Activated B cell treated with CpG ODN at 0.5 μM for 24 hours (primary cell): ENCODE measurements at regions not wholly inside any gene's neighbourhood (a gene's known extent, or its start where the extent isn't known, plus 50 kb on each side); places are given as distances from the start of the nearest gene placed in this dataset.

Source experiments
- ATAC-seq: fragments of 200-7000 bp; cut with Tn5 transposase; one replicate; pipeline ENCODE4 v1.10.0; 2021; ENCODE audit warnings: low read depth, mild to moderate bottlenecking, moderate library complexity
- CTCF ChIA-PET: fragments of 350-600 bp; sonication (Branson Sonifier 250); formaldehyde crosslinking; loops from one replicate; lab custom pipeline; 2021; ENCODE audit warnings: antibody characterized with exemption; lab: Charles Lee
- POLR2A ChIA-PET: fragments of 350-600 bp; sonication (Branson Sonifier 250); formaldehyde crosslinking; loops from one replicate; lab custom pipeline; 2021; ENCODE audit warnings: antibody characterized with exemption; lab: Charles Lee
- DNase-seq: peaks from one replicate; pipeline ENCODE4 v3.0.0; 2022
- H3K27ac Mint-ChIP-seq: one replicate; pipeline ENCODE4 v1.8.0; 2020; ENCODE audit warnings: mixed read lengths
- H3K27me3 Mint-ChIP-seq: one replicate; pipeline ENCODE4 v1.8.0; 2021; ENCODE audit warnings: mixed read lengths
- H3K36me3 Mint-ChIP-seq: one replicate; pipeline ENCODE4 v1.8.0; 2021; ENCODE audit warnings: low read depth, mixed read lengths
- H3K4me1 Mint-ChIP-seq: one replicate; pipeline ENCODE4 v1.8.0; 2021; ENCODE audit warnings: mixed read lengths
- H3K4me3 Mint-ChIP-seq: one replicate; pipeline ENCODE4 v1.8.0; 2020; ENCODE audit warnings: mild to moderate bottlenecking, mixed read lengths
- H3K9me3 Mint-ChIP-seq: one replicate; pipeline ENCODE4 v1.8.0; 2020; ENCODE audit warnings: mixed read lengths
- intact Hi-C: fragments of 100-400 bp; cut with micrococcal nuclease; formaldehyde crosslinking; loops from one replicate; pipeline ENCODE4 v1.15.1; 2024
- TF ChIP-seq, protein P1 (sequence below): fragments of 200-600 bp; IDR thresholded peaks from one replicate; pipeline ENCODE4 v1.8.0; 2022; ENCODE audit warnings: antibody characterized with exemption, mild to moderate bottlenecking

DNA sequence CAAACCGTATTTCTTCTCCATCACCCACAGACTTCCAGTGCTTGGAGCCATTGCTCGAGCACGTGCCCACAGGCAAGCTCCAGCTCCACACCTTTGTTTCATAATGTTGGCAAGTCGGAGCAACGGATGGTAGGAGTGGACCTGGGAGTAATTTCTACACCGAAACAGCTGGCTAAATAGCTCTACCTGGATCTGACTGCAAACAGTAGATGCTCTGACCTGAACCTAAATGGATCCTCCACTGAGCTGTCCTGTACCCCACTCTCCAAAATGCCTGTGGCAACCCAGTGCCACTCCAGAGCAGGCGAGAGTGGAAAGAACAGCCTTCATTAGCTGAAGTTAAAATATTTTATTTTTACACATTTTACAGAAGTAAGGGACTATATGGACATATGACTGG, 108.7 kb downstream of the BMP4 start:
- intact Hi-C loops: no loop called here
- Mint-ChIP-seq H3K27ac (no peak overlapping the region), H3K9me3 (no peaks in the 10 kb centered on the region), H3K4me3 (no peak overlapping the region), H3K4me1 (no peaks in the 10 kb centered on the region), H3K27me3 (peaks cover 2% of the 10 kb centered on the region), H3K36me3 (no peaks in the 10 kb centered on the region)
- POLR2A ChIA-PET: no interaction called here
- TF ChIP-seq, protein P1, sequence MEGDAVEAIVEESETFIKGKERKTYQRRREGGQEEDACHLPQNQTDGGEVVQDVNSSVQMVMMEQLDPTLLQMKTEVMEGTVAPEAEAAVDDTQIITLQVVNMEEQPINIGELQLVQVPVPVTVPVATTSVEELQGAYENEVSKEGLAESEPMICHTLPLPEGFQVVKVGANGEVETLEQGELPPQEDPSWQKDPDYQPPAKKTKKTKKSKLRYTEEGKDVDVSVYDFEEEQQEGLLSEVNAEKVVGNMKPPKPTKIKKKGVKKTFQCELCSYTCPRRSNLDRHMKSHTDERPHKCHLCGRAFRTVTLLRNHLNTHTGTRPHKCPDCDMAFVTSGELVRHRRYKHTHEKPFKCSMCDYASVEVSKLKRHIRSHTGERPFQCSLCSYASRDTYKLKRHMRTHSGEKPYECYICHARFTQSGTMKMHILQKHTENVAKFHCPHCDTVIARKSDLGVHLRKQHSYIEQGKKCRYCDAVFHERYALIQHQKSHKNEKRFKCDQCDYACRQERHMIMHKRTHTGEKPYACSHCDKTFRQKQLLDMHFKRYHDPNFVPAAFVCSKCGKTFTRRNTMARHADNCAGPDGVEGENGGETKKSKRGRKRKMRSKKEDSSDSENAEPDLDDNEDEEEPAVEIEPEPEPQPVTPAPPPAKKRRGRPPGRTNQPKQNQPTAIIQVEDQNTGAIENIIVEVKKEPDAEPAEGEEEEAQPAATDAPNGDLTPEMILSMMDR: no peak
- CTCF ChIA-PET: no interaction called here
- DNase-seq: no peak
- no peak for ATAC-seq

DNA sequence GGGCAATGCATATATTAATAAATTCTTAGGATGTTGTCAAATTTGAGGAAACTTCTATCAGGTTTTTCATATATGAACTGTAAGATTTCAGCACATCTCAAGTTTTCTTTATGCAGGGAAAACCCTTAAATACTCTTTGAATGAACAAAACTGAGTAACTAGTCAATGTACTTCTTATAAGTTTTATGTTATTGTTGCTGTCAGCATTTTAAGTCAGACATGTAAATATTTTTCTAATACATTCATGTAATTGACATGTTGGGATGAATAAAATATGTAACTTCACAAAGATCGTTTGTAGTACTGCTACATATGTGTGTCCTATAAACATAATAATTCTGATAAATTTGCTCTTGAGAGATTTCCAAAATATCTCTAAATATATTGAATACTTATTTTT, 109.6 kb downstream of the BMP4 start:
- no peaks in the 10 kb centered on the region for H3K9me3 Mint-ChIP-seq
- H3K27ac Mint-ChIP-seq: no peak overlapping the region
- ATAC-seq (no peak), DNase-seq (no peak)
- no peaks in the 10 kb centered on the region for H3K4me1 Mint-ChIP-seq
- no peak overlapping the region for H3K4me3 Mint-ChIP-seq
- POLR2A ChIA-PET: no interaction called here
- CTCF ChIA-PET: no interaction called here
- TF ChIP-seq, protein P1: no peak
- peaks cover 2% of the 10 kb centered on the region for H3K27me3 Mint-ChIP-seq
- H3K36me3 Mint-ChIP-seq: no peaks in the 10 kb centered on the region
- intact Hi-C loops: no loop called here

DNA sequence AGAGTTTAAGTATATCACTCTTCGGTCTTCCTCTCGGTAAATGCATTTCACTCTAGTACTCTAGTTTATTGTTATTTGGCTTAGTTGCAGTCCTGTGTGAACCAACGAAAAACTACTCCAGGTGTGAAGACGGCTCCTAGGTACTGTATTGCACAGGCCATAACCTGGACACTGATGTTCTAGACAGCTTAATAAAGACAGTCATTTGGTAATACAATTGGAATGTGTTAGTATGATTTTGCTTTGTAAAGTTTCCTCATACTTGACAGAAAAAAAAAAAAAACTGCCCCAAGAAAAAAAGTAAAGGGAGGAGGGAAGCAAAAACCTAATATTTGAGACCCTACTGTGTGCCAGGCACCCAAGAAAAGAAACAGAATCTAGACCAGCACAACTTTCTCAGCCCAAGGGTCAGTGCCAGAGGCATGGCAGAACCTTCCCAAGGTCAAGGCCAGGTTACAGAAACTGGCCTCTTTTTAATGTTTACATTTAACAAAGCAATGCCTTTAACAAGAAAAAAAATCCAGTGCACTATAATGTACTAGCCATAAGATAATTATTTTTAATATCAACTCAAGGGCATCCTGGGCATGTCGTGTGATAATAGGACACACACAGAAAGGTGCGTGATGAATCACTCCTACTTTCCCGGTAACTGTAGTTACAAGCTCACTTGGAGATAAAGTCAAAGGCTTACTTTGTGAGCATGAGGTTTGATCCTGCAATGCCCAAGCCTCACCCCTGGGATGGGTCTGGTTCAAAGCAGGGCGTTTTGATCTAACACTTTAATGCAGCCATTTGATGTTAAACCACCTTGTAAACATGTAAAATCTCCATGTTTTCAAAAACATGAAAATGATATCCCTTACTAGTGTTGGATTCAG, 110.6 kb downstream of the BMP4 start:
- DNase-seq (no peak), ATAC-seq (no peak)
- POLR2A ChIA-PET: no interaction called here
- no peaks in the 10 kb centered on the region for H3K4me1 Mint-ChIP-seq
- H3K4me3 Mint-ChIP-seq: no peak overlapping the region
- intact Hi-C loops: no loop called here
- H3K36me3 Mint-ChIP-seq: no peaks in the 10 kb centered on the region
- H3K27me3 Mint-ChIP-seq: peaks cover 2% of the 10 kb centered on the region
- CTCF ChIA-PET: no interaction called here
- H3K27ac Mint-ChIP-seq: no peak overlapping the region
- H3K9me3 Mint-ChIP-seq: no peaks in the 10 kb centered on the region
- TF ChIP-seq, protein P1: no peak

DNA sequence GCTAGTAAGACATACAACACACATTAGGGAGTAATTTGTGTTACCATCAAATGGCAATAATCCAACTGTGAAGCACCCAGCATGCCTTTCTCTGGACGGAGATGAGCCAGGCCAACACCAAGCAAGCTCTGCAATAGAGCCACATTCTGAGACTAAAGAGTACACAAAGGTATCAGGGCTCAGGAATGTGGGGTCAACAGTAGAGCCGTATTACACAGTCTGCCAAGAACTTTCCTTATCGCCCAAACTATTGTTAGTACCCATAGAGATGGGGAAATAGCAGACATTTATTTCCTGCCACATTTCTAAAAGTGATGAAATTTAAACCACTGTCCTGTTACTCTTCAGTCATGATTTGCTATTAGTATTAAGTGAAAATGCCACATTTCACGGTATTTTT, 113.7 kb downstream of the BMP4 start:
- peaks cover 6% of the 10 kb centered on the region for H3K9me3 Mint-ChIP-seq
- H3K27ac Mint-ChIP-seq: no peak overlapping the region
- TF ChIP-seq, protein P1: no peak
- ChIA-PET POLR2A (no interaction called here), CTCF (no interaction called here)
- no peak overlapping the region for H3K4me3 Mint-ChIP-seq
- DNase-seq (no peak), ATAC-seq (no peak)
- H3K4me1 Mint-ChIP-seq: no peaks in the 10 kb centered on the region
- intact Hi-C loops: no loop called here
- H3K36me3 Mint-ChIP-seq: no peaks in the 10 kb centered on the region
- peaks cover 2% of the 10 kb centered on the region for H3K27me3 Mint-ChIP-seq

DNA sequence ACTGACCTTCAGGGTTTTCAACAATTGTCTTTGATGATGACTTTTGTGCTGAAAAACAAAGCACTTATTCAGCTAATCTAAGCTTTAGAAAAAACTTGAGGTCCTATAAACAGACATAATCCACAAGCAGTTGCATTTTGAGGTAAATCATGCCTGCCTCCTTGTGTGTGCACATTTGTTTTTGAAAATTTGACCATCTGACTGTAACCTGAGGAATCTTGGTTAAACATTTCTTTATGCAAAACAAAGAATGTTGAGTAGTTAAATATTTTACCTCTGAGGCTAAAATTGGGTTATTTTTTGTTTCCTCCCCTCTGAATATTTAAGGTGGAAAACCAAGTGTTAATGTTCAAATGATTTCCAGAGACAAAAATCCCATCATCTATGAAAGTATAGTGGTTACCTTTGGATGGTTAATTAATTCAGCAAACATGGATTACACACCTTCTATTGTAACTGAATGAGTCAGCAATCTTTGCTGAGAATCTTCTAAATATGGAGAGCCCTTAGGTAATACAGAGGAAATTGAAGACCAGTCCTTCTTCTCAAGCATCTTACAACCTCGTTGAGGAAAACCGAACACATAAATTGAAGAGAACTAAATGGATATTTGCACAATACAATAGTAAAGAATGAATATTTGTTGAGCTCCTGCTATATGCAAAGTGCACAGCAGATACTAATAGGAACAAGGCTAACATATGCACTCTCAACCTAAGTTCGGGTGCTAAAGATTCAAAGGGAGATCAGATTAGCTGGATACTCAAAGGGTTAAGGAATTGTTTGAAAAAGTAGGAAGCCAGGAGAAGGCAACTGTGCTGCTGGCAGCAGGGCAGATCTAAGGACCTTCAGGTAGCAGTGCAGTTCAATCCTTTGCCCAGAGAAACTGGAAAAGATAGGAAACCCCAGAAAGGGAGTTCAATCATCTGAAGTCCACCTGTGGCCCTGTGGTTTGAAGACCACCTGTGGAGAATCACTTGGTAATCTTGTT, 115.2 kb downstream of the BMP4 start:
- TF ChIP-seq, protein P1: no peak
- no peak for ATAC-seq
- Mint-ChIP-seq H3K27ac (no peak overlapping the region), H3K9me3 (peaks cover 10% of the 10 kb centered on the region), H3K4me1 (no peaks in the 10 kb centered on the region), H3K36me3 (no peaks in the 10 kb centered on the region), H3K4me3 (no peak overlapping the region), H3K27me3 (no peaks in the 10 kb centered on the region)
- intact Hi-C loops: no loop called here
- no peak for DNase-seq
- CTCF ChIA-PET: no interaction called here
- POLR2A ChIA-PET: no interaction called here
